Peyer's patch (tissue), 4 donors: ENCODE measurements at regions not wholly inside any gene's neighbourhood (a gene's known extent, or its start where the extent isn't known, plus 50 kb on each side); places are given as distances from the start of the nearest gene placed in this dataset.

Experiments
- CTCF ChIP-seq, 6 experiments: fragments of 450-650 bp in 4 of 6; fragments of 200-600 bp in 2 of 6; sonication (generic) in 1 of 6; IDR thresholded peaks; one replicate each; pipeline ENCODE4 v1.5.1; 2017 to 2019; ENCODE audit warnings: antibody characterized with exemption in 6 of 6, mild to moderate bottlenecking in 3 of 6, moderate library complexity in 1 of 6
- POLR2A ChIP-seq, 2 donors: fragments of 450-650 bp; IDR thresholded peaks; one replicate each; pipeline ENCODE4 v1.5.1; 2017; ENCODE audit warnings: antibody characterized with exemption in 2 of 2, mild to moderate bottlenecking in 2 of 2, moderate library complexity in 2 of 2

- TF ChIP-seq CTCF (IDR thresholded peaks at IDR 0.05) (no peak), POLR2A (IDR thresholded peaks at IDR 0.05) (no peak)
Observed at GRCh38 chr2:4585057-4585635, 881.8 kb downstream of the DCDC2C start.
